Caco-2 (cell line): ENCODE measurements at regions not wholly inside any gene's neighbourhood (a gene's known extent, or its start where the extent isn't known, plus 50 kb on each side); places are given as distances from the start of the nearest gene placed in this dataset.
"Not testable (repeated sequence)": the region's sequence is repeated elsewhere in the genome, so short reads cannot be mapped to it uniquely, and the experiment has no call there.

Experiments
- BruUV-seq: library from RNA; stranded (reverse); fragments of 400-500 nt; replicated peaks from 2 replicates; lab custom pipeline; 2021; lab: Mats Ljungman, UMichigan
- CTCF ChIA-PET: fragments of 300-600 bp; sonication (Branson Sonifier 250); formaldehyde crosslinking; loops from one replicate; lab custom pipeline; 2022; ENCODE audit warnings: antibody characterized with exemption; lab: Charles Lee
- POLR2A ChIA-PET: fragments of 300-600 bp; sonication (Branson Sonifier 250); formaldehyde crosslinking; loops from one replicate; lab custom pipeline; 2022; ENCODE audit warnings: antibody characterized with exemption; lab: Charles Lee
- DNase-seq, 2 experiments: peaks; one replicate each; pipeline versions ENCODE4 v3.0.0 to v3.0.0-alpha.2; 2020 to 2022
- H3K27me3 ChIP-seq: replicated peaks from 2 replicates; pipeline ENCODE4 v1.6.0; 2011; ENCODE audit warnings: low read length; ENCODE audit not compliant: control insufficient read depth, insufficient read depth
- H3K36me3 ChIP-seq: 2 replicates; pipeline ENCODE4 v1.5.1; 2011; ENCODE audit warnings: low read length; ENCODE audit not compliant: control insufficient read depth, insufficient read depth
- H3K4me1 ChIP-seq: fragments of 250-450 bp; sonication (Bioruptor Pico); 2 replicates; pipeline ENCODE4 v1.5.1; 2020; ENCODE audit warnings: mild to moderate bottlenecking
- H3K4me3 ChIP-seq: 2 replicates; pipeline ENCODE4 v1.5.1; 2011; ENCODE audit warnings: low read depth, mild to moderate bottlenecking, control low read depth, low read length
- H3K9me3 ChIP-seq: fragments of 250-450 bp; sonication (Bioruptor Pico); 2 replicates; pipeline ENCODE4 v1.5.1; 2020; ENCODE audit warnings: mild to moderate bottlenecking, moderate library complexity
- H3K27ac Mint-ChIP-seq: one replicate; pipeline ENCODE4 v1.8.0; 2022; ENCODE audit warnings: mixed read lengths; ENCODE audit not compliant: unreplicated experiment
- H3K27me3 Mint-ChIP-seq: one replicate; pipeline ENCODE4 v1.8.0; 2022; ENCODE audit warnings: mixed read lengths; ENCODE audit not compliant: insufficient read depth, unreplicated experiment
- H3K36me3 Mint-ChIP-seq: one replicate; pipeline ENCODE4 v1.8.0; 2022; ENCODE audit warnings: mild to moderate bottlenecking, mixed read lengths; ENCODE audit not compliant: insufficient read depth, unreplicated experiment
- H3K4me1 Mint-ChIP-seq: one replicate; pipeline ENCODE4 v1.8.0; 2022; ENCODE audit warnings: low read depth, mixed read lengths; ENCODE audit not compliant: unreplicated experiment
- H3K4me3 Mint-ChIP-seq: one replicate; pipeline ENCODE4 v1.8.0; 2022; ENCODE audit warnings: mild to moderate bottlenecking, moderate library complexity, mixed read lengths; ENCODE audit not compliant: unreplicated experiment
- H3K9me3 Mint-ChIP-seq: one replicate; pipeline ENCODE4 v1.8.0; 2022; ENCODE audit warnings: mixed read lengths; ENCODE audit not compliant: unreplicated experiment
- intact Hi-C: fragments of 100-400 bp; cut with micrococcal nuclease; formaldehyde crosslinking; loops from one replicate; pipeline ENCODE4 v1.10.0; 2022; ENCODE audit not compliant: unreplicated experiment
- TF ChIP-seq, protein P1 (sequence below), 2 experiments: fragments of 200-600 bp in 1 of 2; IDR thresholded peaks; 1 replicate in 1 of 2; 2 replicates in 1 of 2; pipeline versions ENCODE4 v1.5.1 to v1.8.0; 2011 to 2022; ENCODE audit warnings: antibody characterized with exemption in 1 of 2, control low read depth in 1 of 2, inconsistent platforms in 1 of 2, low read depth in 1 of 2, low read length in 1 of 2, mild to moderate bottlenecking in 1 of 2, moderate library complexity in 1 of 2; ENCODE audit not compliant: insufficient read depth in 1 of 2, severe bottlenecking in 1 of 2, unreplicated experiment in 1 of 2

DNA sequence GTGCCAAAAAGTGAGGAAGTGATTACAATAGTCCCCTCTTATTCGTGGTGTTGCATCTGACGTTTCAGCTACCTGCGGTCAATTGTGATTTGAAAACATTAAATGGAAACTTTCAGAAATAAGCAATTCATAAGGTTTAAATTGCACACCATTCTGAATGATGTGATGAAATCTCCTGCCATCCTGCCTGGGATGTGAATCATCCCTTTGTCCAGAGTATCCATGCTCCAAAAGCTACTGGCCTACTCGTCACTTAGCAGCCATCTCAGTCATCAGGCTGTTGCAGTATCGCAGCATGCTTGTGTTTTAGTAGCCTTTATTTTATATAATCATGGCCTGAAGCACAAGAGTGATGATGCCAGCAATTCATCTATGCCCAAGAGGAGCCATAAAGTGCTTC, 97.7 kb upstream of the CDCA7L start:
- no TSS peak for BruUV-seq
- Histone ChIP-seq H3K4me1 (no peaks in the 10 kb centered on the region), H3K9me3 (0 out of 2 replicates have a peak, but pooled peaks cover 5% of the 10 kb centered on the region), H3K27me3 (no peaks in the 10 kb centered on the region), H3K4me3 (no peak overlapping the region), H3K36me3 (no peaks in the 10 kb centered on the region)
- intact Hi-C loops: no loop called here
- TF ChIP-seq, protein P1, sequence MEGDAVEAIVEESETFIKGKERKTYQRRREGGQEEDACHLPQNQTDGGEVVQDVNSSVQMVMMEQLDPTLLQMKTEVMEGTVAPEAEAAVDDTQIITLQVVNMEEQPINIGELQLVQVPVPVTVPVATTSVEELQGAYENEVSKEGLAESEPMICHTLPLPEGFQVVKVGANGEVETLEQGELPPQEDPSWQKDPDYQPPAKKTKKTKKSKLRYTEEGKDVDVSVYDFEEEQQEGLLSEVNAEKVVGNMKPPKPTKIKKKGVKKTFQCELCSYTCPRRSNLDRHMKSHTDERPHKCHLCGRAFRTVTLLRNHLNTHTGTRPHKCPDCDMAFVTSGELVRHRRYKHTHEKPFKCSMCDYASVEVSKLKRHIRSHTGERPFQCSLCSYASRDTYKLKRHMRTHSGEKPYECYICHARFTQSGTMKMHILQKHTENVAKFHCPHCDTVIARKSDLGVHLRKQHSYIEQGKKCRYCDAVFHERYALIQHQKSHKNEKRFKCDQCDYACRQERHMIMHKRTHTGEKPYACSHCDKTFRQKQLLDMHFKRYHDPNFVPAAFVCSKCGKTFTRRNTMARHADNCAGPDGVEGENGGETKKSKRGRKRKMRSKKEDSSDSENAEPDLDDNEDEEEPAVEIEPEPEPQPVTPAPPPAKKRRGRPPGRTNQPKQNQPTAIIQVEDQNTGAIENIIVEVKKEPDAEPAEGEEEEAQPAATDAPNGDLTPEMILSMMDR (IDR thresholded peaks at IDR 0.05; ENCODE audit: insufficient read depth in 1 of 2, low read depth in 1 of 2, low read length in 1 of 2, severe bottlenecking in 1 of 2, unreplicated experiment in 1 of 2): no peak
- Mint-ChIP-seq H3K9me3 (no peaks in the 10 kb centered on the region), H3K27ac (no peak overlapping the region), H3K4me3 (no peak overlapping the region), H3K4me1 (no peaks in the 10 kb centered on the region), H3K36me3 (no peaks in the 10 kb centered on the region), H3K27me3 (peaks cover 7% of the 10 kb centered on the region)
- ChIA-PET CTCF (no interaction called here), POLR2A (no interaction called here)
- no peak for DNase-seq

DNA sequence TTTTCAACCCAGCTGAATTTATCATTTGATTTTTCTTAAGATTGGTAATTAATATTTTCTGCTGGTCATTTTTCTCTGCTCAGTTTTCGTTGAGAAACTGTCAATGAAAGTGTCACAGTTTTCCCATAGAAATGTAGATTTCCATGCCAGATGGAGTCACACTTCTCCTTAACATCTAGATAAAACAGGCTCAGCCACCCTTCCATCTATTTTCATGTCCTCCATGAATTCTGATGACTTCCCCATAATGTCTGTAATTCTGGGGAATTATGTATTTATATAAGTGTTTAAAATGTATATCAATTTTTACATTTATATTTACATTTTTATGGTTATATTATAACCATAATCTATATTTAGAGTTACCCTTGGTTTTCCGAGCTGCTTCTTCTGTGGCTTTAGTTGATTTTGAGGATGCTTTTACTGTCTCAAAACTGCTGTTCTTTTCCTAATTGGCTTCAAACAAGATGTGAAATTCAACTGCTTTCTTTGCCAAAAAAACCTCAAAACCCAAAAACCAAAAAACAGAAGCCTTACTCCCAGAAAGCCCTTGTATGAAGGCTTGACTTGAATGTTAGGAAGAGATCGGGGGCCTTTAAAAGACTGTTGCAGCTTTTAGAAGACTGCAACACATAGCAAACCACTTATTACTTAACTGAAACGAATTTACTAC, 95.4 kb upstream of the CDCA7L start:
- H3K9me3 ChIP-seq: peaks cover 5% of the 10 kb centered on the region; the same call in 1 of the 2 replicates
- no peaks in the 10 kb centered on the region for H3K27me3 ChIP-seq
- H3K4me1 ChIP-seq: no peaks in the 10 kb centered on the region
- no peak for DNase-seq
- H3K4me3 ChIP-seq: no peak overlapping the region
- H3K36me3 Mint-ChIP-seq: no peaks in the 10 kb centered on the region
- no peak overlapping the region for H3K4me3 Mint-ChIP-seq
- H3K36me3 ChIP-seq: no peaks in the 10 kb centered on the region
- peaks cover 10% of the 10 kb centered on the region for H3K27me3 Mint-ChIP-seq
- CTCF ChIA-PET: no interaction called here
- no peak overlapping the region for H3K27ac Mint-ChIP-seq
- intact Hi-C loops: no loop called here
- TF ChIP-seq, protein P1 (IDR thresholded peaks at IDR 0.05; ENCODE audit: insufficient read depth in 1 of 2, low read depth in 1 of 2, low read length in 1 of 2, severe bottlenecking in 1 of 2, unreplicated experiment in 1 of 2): no peak
- H3K9me3 Mint-ChIP-seq: no peaks in the 10 kb centered on the region
- no peaks in the 10 kb centered on the region for H3K4me1 Mint-ChIP-seq
- POLR2A ChIA-PET: no interaction called here
- no TSS peak for BruUV-seq

DNA sequence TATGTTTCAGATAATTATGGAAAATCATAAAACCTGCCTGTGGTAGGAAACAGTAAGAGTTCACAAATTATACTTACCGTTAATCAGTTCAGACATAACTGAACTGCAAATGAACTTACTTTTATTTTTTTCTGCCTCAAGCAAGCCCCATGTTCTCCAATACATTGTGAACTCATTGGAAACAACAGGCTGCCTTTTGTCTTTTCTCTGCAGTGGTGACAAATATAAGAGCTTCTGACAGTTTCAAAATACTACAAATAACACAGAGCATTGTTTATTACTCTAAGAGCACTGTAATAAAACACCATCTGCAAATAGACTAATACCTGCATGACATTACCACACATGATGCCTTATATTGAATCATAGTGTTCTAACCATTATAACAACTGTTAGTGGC, 94.0 kb upstream of the CDCA7L start:
- H3K9me3 ChIP-seq: peaks cover 5% of the 10 kb centered on the region; the same call in 1 of the 2 replicates
- no TSS peak for BruUV-seq
- Mint-ChIP-seq H3K4me3 (no peak overlapping the region), H3K4me1 (no peaks in the 10 kb centered on the region), H3K9me3 (peaks cover 2% of the 10 kb centered on the region), H3K36me3 (no peaks in the 10 kb centered on the region), H3K27me3 (peaks cover 7% of the 10 kb centered on the region), H3K27ac (no peak overlapping the region)
- H3K27me3 ChIP-seq: no peaks in the 10 kb centered on the region
- no peaks in the 10 kb centered on the region for H3K36me3 ChIP-seq
- no peak overlapping the region for H3K4me3 ChIP-seq
- no peak for DNase-seq
- ChIA-PET CTCF (no interaction called here), POLR2A (no interaction called here)
- no peaks in the 10 kb centered on the region for H3K4me1 ChIP-seq
- intact Hi-C loops: no loop called here
- TF ChIP-seq, protein P1 (IDR thresholded peaks at IDR 0.05; ENCODE audit: insufficient read depth in 1 of 2, low read depth in 1 of 2, low read length in 1 of 2, severe bottlenecking in 1 of 2, unreplicated experiment in 1 of 2): no peak

DNA sequence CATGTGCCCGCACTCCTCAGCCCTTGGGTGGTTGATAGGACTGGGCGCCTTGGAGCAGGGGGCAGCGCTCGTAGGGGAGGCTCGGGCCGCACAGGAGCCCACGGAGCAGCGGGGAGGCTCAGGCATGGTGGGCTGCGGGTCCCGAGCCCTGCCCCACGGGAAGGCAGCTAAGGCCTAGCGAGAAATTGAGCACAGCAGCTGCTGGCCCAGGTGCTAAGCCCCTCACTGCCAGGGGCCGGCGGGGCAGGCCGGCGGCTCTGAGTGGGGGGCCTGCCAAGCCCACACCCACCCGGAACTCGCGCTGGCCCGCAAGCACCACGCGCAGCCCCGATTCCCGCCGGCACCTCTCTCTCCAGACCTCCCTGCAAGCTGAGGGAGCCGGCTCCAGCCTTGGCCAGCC, 86.7 kb upstream of the CDCA7L start:
- H3K27ac Mint-ChIP-seq, H3K4me1 Mint-ChIP-seq, H3K4me1 ChIP-seq, BruUV-seq, H3K27me3 Mint-ChIP-seq, intact Hi-C loops, H3K36me3 ChIP-seq, H3K36me3 Mint-ChIP-seq, H3K4me3 Mint-ChIP-seq, H3K9me3 ChIP-seq, POLR2A ChIA-PET, DNase-seq, H3K4me3 ChIP-seq, H3K27me3 ChIP-seq: not testable (repeated sequence)
- CTCF ChIA-PET: interaction anchor here (0.7 kb wide), 1 partner anchor 119 kb away, joined by 4 read pairs; no protein-coding TSS in a partner anchor
- H3K9me3 Mint-ChIP-seq: peaks cover 19% of the 10 kb centered on the region

DNA sequence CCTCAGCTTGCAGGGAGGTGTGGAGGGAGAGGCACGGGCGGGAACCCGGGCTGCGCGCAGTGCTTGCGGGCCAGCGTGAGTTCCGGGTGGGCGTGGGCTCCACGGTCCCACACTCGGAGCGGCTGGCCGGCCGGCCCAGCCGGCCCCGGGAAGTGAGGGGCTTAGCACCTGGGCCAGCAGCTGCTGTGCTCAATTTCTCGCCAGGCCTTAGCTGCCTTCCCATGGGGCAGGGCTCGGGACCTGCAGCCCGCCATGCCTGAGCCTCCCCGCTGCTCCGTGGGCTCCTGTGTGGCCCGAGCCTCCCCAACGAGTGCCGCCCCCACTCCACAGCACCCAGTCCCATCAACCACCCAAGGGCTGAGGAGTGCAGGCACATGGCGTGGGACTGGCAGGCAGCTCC, 83.0 kb upstream of the CDCA7L start:
- POLR2A ChIA-PET, DNase-seq, H3K27me3 ChIP-seq, H3K36me3 Mint-ChIP-seq, intact Hi-C loops, H3K4me3 ChIP-seq, BruUV-seq, H3K4me1 ChIP-seq, H3K4me3 Mint-ChIP-seq, H3K4me1 Mint-ChIP-seq, H3K27ac Mint-ChIP-seq, CTCF ChIA-PET, H3K36me3 ChIP-seq, H3K9me3 ChIP-seq, H3K9me3 Mint-ChIP-seq: not testable (repeated sequence)
- peaks cover 11% of the 10 kb centered on the region for H3K27me3 Mint-ChIP-seq
